Esophagus squamous epithelium (tissue), 4 donors: ENCODE measurements at regions not wholly inside any gene's neighbourhood (a gene's known extent, or its start where the extent isn't known, plus 50 kb on each side); places are given as distances from the start of the nearest gene placed in this dataset.
"Not testable (repeated sequence)": the region's sequence is repeated elsewhere in the genome, so short reads cannot be mapped to it uniquely, and the experiment has no call there.

Experiments used
- POLR2A ChIP-seq, 4 donors: fragments of 450-650 bp; IDR thresholded peaks; one replicate each; pipeline ENCODE4 v1.6.1; 2017; ENCODE audit warnings: antibody characterized with exemption in 4 of 4, mild to moderate bottlenecking in 4 of 4, moderate library complexity in 3 of 4
- TF ChIP-seq, protein P1 (sequence below), 6 experiments: fragments of 450-650 bp in 4 of 6; fragments of 200-600 bp in 2 of 6; sonication (generic) in 2 of 6; IDR thresholded peaks; one replicate each; pipeline ENCODE4 v1.5.1; 2016 to 2019; ENCODE audit warnings: antibody characterized with exemption in 6 of 6, mild to moderate bottlenecking in 4 of 6, moderate library complexity in 4 of 6

DNA sequence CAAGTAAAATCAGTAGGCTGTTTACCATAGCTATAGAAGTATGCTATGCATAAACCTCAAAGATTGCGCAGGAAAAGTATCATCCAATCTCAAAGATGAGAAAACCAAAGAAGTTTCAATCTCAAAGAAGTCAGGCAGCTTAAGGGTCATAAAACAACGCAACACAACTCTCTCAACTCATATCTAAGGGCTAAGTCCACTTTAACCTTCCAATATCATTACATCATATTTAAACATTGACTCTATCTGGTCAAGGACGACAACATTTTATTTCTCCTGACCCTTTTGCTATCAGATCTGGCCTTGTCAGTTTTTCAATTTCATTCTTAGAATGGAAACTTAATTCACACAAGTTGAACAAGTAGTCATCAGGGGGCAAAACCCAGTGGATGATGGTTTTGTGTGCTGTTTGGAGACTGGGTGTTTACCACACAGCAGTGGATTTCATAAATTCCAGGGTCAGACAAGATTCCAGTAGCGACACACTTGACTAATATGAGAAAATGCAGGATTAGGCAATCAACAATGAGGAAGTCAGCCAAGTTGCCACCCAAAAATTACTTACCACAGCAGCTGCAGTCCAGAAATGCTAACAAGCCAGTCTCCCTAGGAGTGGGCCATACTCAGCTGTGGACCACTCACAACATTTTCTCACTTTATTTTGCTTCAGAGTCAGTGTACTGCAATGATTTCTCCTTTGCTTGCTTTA, 108.7 kb upstream of the NBPF26 start:
- TF ChIP-seq, protein P1, sequence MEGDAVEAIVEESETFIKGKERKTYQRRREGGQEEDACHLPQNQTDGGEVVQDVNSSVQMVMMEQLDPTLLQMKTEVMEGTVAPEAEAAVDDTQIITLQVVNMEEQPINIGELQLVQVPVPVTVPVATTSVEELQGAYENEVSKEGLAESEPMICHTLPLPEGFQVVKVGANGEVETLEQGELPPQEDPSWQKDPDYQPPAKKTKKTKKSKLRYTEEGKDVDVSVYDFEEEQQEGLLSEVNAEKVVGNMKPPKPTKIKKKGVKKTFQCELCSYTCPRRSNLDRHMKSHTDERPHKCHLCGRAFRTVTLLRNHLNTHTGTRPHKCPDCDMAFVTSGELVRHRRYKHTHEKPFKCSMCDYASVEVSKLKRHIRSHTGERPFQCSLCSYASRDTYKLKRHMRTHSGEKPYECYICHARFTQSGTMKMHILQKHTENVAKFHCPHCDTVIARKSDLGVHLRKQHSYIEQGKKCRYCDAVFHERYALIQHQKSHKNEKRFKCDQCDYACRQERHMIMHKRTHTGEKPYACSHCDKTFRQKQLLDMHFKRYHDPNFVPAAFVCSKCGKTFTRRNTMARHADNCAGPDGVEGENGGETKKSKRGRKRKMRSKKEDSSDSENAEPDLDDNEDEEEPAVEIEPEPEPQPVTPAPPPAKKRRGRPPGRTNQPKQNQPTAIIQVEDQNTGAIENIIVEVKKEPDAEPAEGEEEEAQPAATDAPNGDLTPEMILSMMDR (IDR thresholded peaks at IDR 0.05): not testable (repeated sequence)
- not testable (repeated sequence) for TF ChIP-seq POLR2A (IDR thresholded peaks at IDR 0.05)
